ENCODE measurements at regions not wholly inside any gene's neighbourhood (a gene's known extent, or its start where the extent isn't known, plus 50 kb on each side); places are given as distances from the start of the nearest gene placed in this dataset.

GRCh38 chr12:118737985-118738540 is 243.3 kb upstream of the SRRM4 start:
- Histone ChIP-seq H2AFZ (ENCODE audit: low read depth, low read length) (no peak overlapping the region), H3K4me3 (ENCODE audit: low read length) (no peak overlapping the region), H3K79me2 (replicated peaks; ENCODE audit: insufficient read depth, low read length) (no peaks in the 10 kb centered on the region), H3K9me3 (ENCODE audit: low read length) (no peaks in the 10 kb centered on the region), H3K27ac (ENCODE audit: low read length) (no peak overlapping the region), H3K27me3 (ENCODE audit: insufficient read depth, low read depth, low read length) (no peaks in the 10 kb centered on the region), H3K9ac (ENCODE audit: low read length) (no peak overlapping the region), H3K9me2 (ENCODE audit: insufficient read depth, low read length) (no peaks in the 10 kb centered on the region), H3F3A (ENCODE audit: insufficient read depth, low read length, poor library complexity, severe bottlenecking) (no peaks in the 10 kb centered on the region), H3K36me3 (ENCODE audit: insufficient read depth, low read length) (no peaks in the 10 kb centered on the region), H4K20me1 (ENCODE audit: insufficient read depth) (no peaks in the 10 kb centered on the region), H3K4me2 (ENCODE audit: low read length) (no peak overlapping the region)
- TF ChIP-seq POLR2AphosphoS5 (IDR thresholded peaks at IDR 0.05) (no peak), EZH2 (IDR thresholded peaks at IDR 0.05; ENCODE audit: borderline replicate concordance, insufficient read depth, low read length, poor library complexity, severe bottlenecking) (no peak), RAD21 (conservative IDR thresholded peaks at IDR 0.05) (no peak), MXI1 (conservative IDR thresholded peaks at IDR 0.05; ENCODE audit: poor library complexity, severe bottlenecking) (no peak), SMC3 (conservative IDR thresholded peaks at IDR 0.05; ENCODE audit: poor library complexity) (no peak), EP300 (conservative IDR thresholded peaks at IDR 0.05; ENCODE audit: poor library complexity, severe bottlenecking) (no peak), CTCF (IDR thresholded peaks at IDR 0.05; ENCODE audit: poor library complexity, severe bottlenecking) (no peak), TAF1 (IDR thresholded peaks at IDR 0.05; ENCODE audit: low read depth) (no peak)
- TF ChIP-seq, protein P1, sequence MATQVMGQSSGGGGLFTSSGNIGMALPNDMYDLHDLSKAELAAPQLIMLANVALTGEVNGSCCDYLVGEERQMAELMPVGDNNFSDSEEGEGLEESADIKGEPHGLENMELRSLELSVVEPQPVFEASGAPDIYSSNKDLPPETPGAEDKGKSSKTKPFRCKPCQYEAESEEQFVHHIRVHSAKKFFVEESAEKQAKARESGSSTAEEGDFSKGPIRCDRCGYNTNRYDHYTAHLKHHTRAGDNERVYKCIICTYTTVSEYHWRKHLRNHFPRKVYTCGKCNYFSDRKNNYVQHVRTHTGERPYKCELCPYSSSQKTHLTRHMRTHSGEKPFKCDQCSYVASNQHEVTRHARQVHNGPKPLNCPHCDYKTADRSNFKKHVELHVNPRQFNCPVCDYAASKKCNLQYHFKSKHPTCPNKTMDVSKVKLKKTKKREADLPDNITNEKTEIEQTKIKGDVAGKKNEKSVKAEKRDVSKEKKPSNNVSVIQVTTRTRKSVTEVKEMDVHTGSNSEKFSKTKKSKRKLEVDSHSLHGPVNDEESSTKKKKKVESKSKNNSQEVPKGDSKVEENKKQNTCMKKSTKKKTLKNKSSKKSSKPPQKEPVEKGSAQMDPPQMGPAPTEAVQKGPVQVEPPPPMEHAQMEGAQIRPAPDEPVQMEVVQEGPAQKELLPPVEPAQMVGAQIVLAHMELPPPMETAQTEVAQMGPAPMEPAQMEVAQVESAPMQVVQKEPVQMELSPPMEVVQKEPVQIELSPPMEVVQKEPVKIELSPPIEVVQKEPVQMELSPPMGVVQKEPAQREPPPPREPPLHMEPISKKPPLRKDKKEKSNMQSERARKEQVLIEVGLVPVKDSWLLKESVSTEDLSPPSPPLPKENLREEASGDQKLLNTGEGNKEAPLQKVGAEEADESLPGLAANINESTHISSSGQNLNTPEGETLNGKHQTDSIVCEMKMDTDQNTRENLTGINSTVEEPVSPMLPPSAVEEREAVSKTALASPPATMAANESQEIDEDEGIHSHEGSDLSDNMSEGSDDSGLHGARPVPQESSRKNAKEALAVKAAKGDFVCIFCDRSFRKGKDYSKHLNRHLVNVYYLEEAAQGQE (IDR thresholded peaks at IDR 0.05; ENCODE audit: borderline replicate concordance) = no peak

DNA sequence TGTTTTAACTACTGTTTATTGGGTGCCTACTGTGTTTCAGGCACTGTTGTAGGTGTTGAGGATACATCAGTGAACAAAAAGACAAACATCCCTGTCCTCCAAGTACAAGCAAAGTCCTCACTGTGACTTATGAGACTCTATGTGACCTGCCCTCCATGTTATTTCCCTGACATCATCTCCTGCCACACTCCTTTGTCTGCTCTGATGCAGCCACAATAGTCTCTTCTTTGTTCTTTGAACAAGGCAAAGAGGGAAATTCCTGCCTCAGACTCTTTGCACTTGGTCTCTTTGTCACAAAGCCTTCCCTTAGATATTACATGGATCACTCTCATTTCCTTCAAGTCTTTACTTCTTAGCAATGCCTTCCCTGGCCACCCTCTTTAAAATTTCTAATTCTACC is 240.1 kb upstream of the SRRM4 start:
- H4K20me1 ChIP-seq (ENCODE audit: insufficient read depth) = no peaks in the 10 kb centered on the region
- no peak overlapping the region for H3K9ac ChIP-seq (ENCODE audit: low read length)
- no peaks in the 10 kb centered on the region for H3K36me3 ChIP-seq (ENCODE audit: insufficient read depth, low read length)
- no peaks in the 10 kb centered on the region for H3F3A ChIP-seq (ENCODE audit: insufficient read depth, low read length, poor library complexity, severe bottlenecking)
- H2AFZ ChIP-seq (ENCODE audit: low read depth, low read length) = no peak overlapping the region
- no peak for TF ChIP-seq RAD21 (conservative IDR thresholded peaks at IDR 0.05)
- no peak for TF ChIP-seq SMC3 (conservative IDR thresholded peaks at IDR 0.05; ENCODE audit: poor library complexity)
- no peak for TF ChIP-seq TAF1 (IDR thresholded peaks at IDR 0.05; ENCODE audit: low read depth)
- TF ChIP-seq, protein P1 (IDR thresholded peaks at IDR 0.05; ENCODE audit: borderline replicate concordance) = no peak
- TF ChIP-seq EZH2 (IDR thresholded peaks at IDR 0.05; ENCODE audit: borderline replicate concordance, insufficient read depth, low read length, poor library complexity, severe bottlenecking) = no peak
- no peak for TF ChIP-seq EP300 (conservative IDR thresholded peaks at IDR 0.05; ENCODE audit: poor library complexity, severe bottlenecking)
- TF ChIP-seq POLR2AphosphoS5 (IDR thresholded peaks at IDR 0.05) = no peak
- no peak for TF ChIP-seq CTCF (IDR thresholded peaks at IDR 0.05; ENCODE audit: poor library complexity, severe bottlenecking)
- TF ChIP-seq MXI1 (conservative IDR thresholded peaks at IDR 0.05; ENCODE audit: poor library complexity, severe bottlenecking) = no peak
- H3K9me2 ChIP-seq (ENCODE audit: insufficient read depth, low read length) = no peaks in the 10 kb centered on the region
- no peak overlapping the region for H3K27ac ChIP-seq (ENCODE audit: low read length)
- H3K79me2 ChIP-seq (replicated peaks; ENCODE audit: insufficient read depth, low read length) = no peaks in the 10 kb centered on the region
- no peaks in the 10 kb centered on the region for H3K27me3 ChIP-seq (ENCODE audit: insufficient read depth, low read depth, low read length)
- no peak overlapping the region for H3K4me3 ChIP-seq (ENCODE audit: low read length)
- no peaks in the 10 kb centered on the region for H3K9me3 ChIP-seq (ENCODE audit: low read length)
- no peak overlapping the region for H3K4me2 ChIP-seq (ENCODE audit: low read length)
